ENCODE measurements at regions not wholly inside any gene's neighbourhood (a gene's known extent, or its start where the extent isn't known, plus 50 kb on each side); places are given as distances from the start of the nearest gene placed in this dataset.
"Not testable (repeated sequence)": the region's sequence is repeated elsewhere in the genome, so short reads cannot be mapped to it uniquely, and the experiment has no call there.

DNA sequence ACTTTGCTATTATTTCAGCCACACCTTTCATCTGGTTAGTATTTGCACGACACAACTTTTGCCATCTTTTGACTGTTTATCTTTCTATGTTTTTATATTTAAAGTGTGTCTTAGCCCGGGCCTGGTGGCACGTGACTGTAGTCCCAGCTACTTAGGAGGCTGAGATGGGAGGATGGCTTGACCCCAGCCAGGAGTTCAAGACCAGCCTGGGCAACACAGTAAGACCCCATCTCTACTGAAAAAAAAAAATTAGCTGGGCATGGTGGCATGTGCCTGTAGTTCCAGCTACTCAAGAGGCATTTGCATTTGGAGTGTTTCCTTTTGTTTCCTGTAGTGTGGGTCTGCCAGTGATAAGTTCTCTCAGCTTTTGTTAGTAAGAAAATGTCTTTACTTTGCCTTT is 88.7 kb upstream of the GLI2 start:
- no peak for ATAC-seq (ENCODE audit: insufficient read depth, low read depth)
- TF ChIP-seq, protein P1, sequence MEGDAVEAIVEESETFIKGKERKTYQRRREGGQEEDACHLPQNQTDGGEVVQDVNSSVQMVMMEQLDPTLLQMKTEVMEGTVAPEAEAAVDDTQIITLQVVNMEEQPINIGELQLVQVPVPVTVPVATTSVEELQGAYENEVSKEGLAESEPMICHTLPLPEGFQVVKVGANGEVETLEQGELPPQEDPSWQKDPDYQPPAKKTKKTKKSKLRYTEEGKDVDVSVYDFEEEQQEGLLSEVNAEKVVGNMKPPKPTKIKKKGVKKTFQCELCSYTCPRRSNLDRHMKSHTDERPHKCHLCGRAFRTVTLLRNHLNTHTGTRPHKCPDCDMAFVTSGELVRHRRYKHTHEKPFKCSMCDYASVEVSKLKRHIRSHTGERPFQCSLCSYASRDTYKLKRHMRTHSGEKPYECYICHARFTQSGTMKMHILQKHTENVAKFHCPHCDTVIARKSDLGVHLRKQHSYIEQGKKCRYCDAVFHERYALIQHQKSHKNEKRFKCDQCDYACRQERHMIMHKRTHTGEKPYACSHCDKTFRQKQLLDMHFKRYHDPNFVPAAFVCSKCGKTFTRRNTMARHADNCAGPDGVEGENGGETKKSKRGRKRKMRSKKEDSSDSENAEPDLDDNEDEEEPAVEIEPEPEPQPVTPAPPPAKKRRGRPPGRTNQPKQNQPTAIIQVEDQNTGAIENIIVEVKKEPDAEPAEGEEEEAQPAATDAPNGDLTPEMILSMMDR (IDR thresholded peaks at IDR 0.05; ENCODE audit: borderline replicate concordance, extremely low read depth, low read length, poor library complexity, severe bottlenecking): no peak
- TF ChIP-seq EZH2 (IDR thresholded peaks at IDR 0.05; ENCODE audit: borderline replicate concordance, low read depth, low read length, severe bottlenecking): no peak
- no peak overlapping the region for H3K27ac ChIP-seq (ENCODE audit: low read length)

DNA sequence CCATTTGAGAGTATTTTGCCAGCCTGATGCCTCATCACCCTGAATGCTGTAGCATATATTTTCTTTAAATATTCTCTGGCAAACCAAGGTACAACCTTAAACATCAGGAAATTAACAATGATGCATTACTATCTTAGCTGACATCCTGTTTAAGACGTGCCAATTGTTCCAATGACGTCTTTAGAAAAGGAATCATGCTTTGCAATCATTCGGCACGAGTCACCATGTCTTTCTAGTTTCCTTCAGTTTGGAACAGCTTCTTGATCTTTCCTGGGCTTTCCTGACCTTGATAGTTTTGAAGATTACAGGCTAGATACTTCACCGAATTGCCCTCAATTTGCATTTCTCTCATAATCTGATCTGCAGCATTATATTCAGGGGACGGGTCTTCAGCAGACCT is 88.2 kb upstream of the GLI2 start:
- H2AFZ ChIP-seq (ENCODE audit: low read depth, low read length): no peak overlapping the region
- no peaks in the 10 kb centered on the region for H3K36me3 ChIP-seq (ENCODE audit: insufficient read depth, low read length)
- no peak for ATAC-seq (ENCODE audit: insufficient read depth, low read depth)
- no peak overlapping the region for H3K27ac ChIP-seq (ENCODE audit: low read length)
- H3K4me2 ChIP-seq (ENCODE audit: insufficient read depth, low read length): no peak overlapping the region
- H3K79me2 ChIP-seq (ENCODE audit: insufficient read depth, low read length): no peaks in the 10 kb centered on the region
- TF ChIP-seq, protein P1 (IDR thresholded peaks at IDR 0.05; ENCODE audit: borderline replicate concordance, extremely low read depth, low read length, poor library complexity, severe bottlenecking): no peak
- TF ChIP-seq EZH2 (IDR thresholded peaks at IDR 0.05; ENCODE audit: borderline replicate concordance, low read depth, low read length, severe bottlenecking): no peak
- no peak for DNase-seq
- H3K4me1 ChIP-seq (ENCODE audit: insufficient read depth, low read length): no peaks in the 10 kb centered on the region
- no peak overlapping the region for H3K9ac ChIP-seq (ENCODE audit: low read depth, low read length)
- H3K9me3 ChIP-seq (ENCODE audit: insufficient read depth, low read length, severe bottlenecking): peaks cover 11% of the 10 kb centered on the region
- H4K20me1 ChIP-seq (ENCODE audit: insufficient read depth, low read length): no peaks in the 10 kb centered on the region
- no peak overlapping the region for H3K4me3 ChIP-seq (ENCODE audit: low read depth in 1 of 2, low read length in 2 of 2)
- no peaks in the 10 kb centered on the region for H3K27me3 ChIP-seq (ENCODE audit: insufficient read depth, low read length, poor library complexity)

More for the DNA sequence above, 88.7 kb upstream of the GLI2 start:
- H3K9me3 ChIP-seq (ENCODE audit: insufficient read depth, low read length, severe bottlenecking): peaks cover 11% of the 10 kb centered on the region
- no peaks in the 10 kb centered on the region for H3K79me2 ChIP-seq (ENCODE audit: insufficient read depth, low read length)
- no peak overlapping the region for H3K4me2 ChIP-seq (ENCODE audit: insufficient read depth, low read length)
- H4K20me1 ChIP-seq (ENCODE audit: insufficient read depth, low read length): no peaks in the 10 kb centered on the region
- H3K4me1 ChIP-seq (ENCODE audit: insufficient read depth, low read length): no peaks in the 10 kb centered on the region
- H3K9ac ChIP-seq (ENCODE audit: low read depth, low read length): no peak overlapping the region
- H3K4me3 ChIP-seq (ENCODE audit: low read depth in 1 of 2, low read length in 2 of 2): no peak overlapping the region
- H2AFZ ChIP-seq (ENCODE audit: low read depth, low read length): no peak overlapping the region
- DNase-seq: no peak
- H3K27me3 ChIP-seq (ENCODE audit: insufficient read depth, low read length, poor library complexity): no peaks in the 10 kb centered on the region
- H3K36me3 ChIP-seq (ENCODE audit: insufficient read depth, low read length): no peaks in the 10 kb centered on the region

DNA sequence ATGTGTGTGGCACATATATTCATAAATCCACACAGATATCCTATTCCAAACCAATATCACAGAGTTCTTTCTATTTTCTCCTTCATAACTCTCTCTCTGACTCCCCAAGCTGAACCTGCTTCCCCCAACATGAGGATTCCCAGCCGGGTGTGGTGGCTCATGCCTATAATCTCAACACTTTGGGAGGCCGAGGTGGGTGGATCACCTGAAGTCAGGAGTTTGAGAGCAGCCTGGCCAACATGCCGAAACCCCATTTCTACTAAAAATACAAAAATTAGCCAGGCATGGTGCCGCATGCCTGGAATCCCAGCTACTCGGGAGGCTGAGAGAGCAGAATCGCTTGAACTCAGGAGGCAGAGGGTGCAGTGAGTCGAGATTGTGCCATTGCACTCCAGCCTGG is 86.3 kb upstream of the GLI2 start:
- not testable (repeated sequence) for DNase-seq; H3K36me3 ChIP-seq (ENCODE audit: insufficient read depth, low read length); H3K4me2 ChIP-seq (ENCODE audit: insufficient read depth, low read length); H3K4me1 ChIP-seq (ENCODE audit: insufficient read depth, low read length); H3K79me2 ChIP-seq (ENCODE audit: insufficient read depth, low read length); H3K27ac ChIP-seq (ENCODE audit: low read length); H2AFZ ChIP-seq (ENCODE audit: low read depth, low read length); H3K4me3 ChIP-seq (ENCODE audit: low read depth in 1 of 2, low read length in 2 of 2); H4K20me1 ChIP-seq (ENCODE audit: insufficient read depth, low read length); H3K9ac ChIP-seq (ENCODE audit: low read depth, low read length); ATAC-seq (ENCODE audit: insufficient read depth, low read depth); H3K27me3 ChIP-seq (ENCODE audit: insufficient read depth, low read length, poor library complexity)
- H3K9me3 ChIP-seq (ENCODE audit: insufficient read depth, low read length, severe bottlenecking): peaks cover 11% of the 10 kb centered on the region

DNA sequence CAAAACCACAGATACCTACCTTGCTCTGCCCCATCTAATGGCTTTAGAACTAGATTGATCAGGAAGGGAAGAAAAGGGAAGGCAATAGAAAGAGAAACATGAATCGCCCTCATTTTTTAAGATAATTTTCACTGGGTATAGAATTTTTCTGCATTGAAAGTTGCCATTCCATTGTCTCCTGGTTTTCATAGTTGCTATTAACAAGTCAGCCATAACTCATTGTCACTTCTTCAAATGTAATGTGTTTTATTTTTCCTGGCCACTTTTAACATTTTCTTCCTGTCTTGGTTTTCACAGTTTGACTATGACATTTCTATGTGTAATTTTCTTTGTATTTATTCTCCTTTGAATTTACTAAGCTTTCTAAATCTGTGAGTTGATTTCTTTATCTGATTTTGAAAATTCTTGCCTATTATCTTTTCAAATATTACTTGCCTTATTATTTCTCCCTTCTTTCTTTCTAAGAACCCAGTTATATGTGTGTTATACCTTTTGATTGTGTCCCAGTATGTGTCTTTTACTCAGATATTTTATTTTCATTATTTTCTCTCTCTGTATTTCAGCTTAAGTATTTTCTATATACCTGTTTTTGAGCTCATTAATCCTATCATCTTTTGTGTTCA is 85.5 kb upstream of the GLI2 start:
- no peaks in the 10 kb centered on the region for H3K36me3 ChIP-seq (ENCODE audit: insufficient read depth, low read length)
- H3K4me3 ChIP-seq (ENCODE audit: low read depth in 1 of 2, low read length in 2 of 2): no peak overlapping the region
- H3K9ac ChIP-seq (ENCODE audit: low read depth, low read length): no peak overlapping the region
- H3K27ac ChIP-seq (ENCODE audit: low read length): no peak overlapping the region
- DNase-seq (no peak), ATAC-seq (ENCODE audit: insufficient read depth, low read depth) (no peak)
- H2AFZ ChIP-seq (ENCODE audit: low read depth, low read length): no peak overlapping the region
- peaks cover 11% of the 10 kb centered on the region for H3K9me3 ChIP-seq (ENCODE audit: insufficient read depth, low read length, severe bottlenecking)
- no peaks in the 10 kb centered on the region for H4K20me1 ChIP-seq (ENCODE audit: insufficient read depth, low read length)
- H3K4me2 ChIP-seq (ENCODE audit: insufficient read depth, low read length): no peak overlapping the region
- no peak for TF ChIP-seq EZH2 (IDR thresholded peaks at IDR 0.05; ENCODE audit: borderline replicate concordance, low read depth, low read length, severe bottlenecking)
- TF ChIP-seq, protein P1 (IDR thresholded peaks at IDR 0.05; ENCODE audit: borderline replicate concordance, extremely low read depth, low read length, poor library complexity, severe bottlenecking): no peak
- H3K27me3 ChIP-seq (ENCODE audit: insufficient read depth, low read length, poor library complexity): no peaks in the 10 kb centered on the region
- H3K79me2 ChIP-seq (ENCODE audit: insufficient read depth, low read length): no peaks in the 10 kb centered on the region
- H3K4me1 ChIP-seq (ENCODE audit: insufficient read depth, low read length): no peaks in the 10 kb centered on the region
